Gastrocnemius medialis (tissue), 4 donors: ENCODE measurements at regions not wholly inside any gene's neighbourhood (a gene's known extent, or its start where the extent isn't known, plus 50 kb on each side); places are given as distances from the start of the nearest gene placed in this dataset.

Experiments
- ATAC-seq, 2 donors: fragments of 150-250 bp; one replicate each; pipeline ENCODE4 v1.9.1; 2016
- DNase-seq, 2 donors: peaks; one replicate each; pipeline ENCODE4 v3.0.0-alpha.2; 2019
- H3K27ac ChIP-seq, 4 donors: fragments of 200-600 bp; sonication (generic); 1 replicate in 1 of 4; 2 replicates in 3 of 4; pipeline ENCODE4 v1.5.1; 2016 to 2018; ENCODE audit warnings: mild to moderate bottlenecking in 2 of 4, moderate library complexity in 1 of 4
- H3K27me3 ChIP-seq, 3 donors: fragments of 200-600 bp; sonication (generic) in 2 of 3; 1 replicate in 1 of 3; 2 replicates in 2 of 3; pipeline versions ENCODE4 v1.5.1 to v1.6.0; 2016 to 2019; ENCODE audit warnings: mild to moderate bottlenecking in 1 of 3, moderate library complexity in 1 of 3
- H3K36me3 ChIP-seq, 2 donors: fragments of 200-600 bp; sonication (generic) in 1 of 2; one replicate each; pipeline ENCODE4 v1.5.1; 2017 to 2018
- H3K4me1 ChIP-seq, 2 donors: fragments of 200-600 bp; sonication (generic) in 1 of 2; one replicate each; pipeline ENCODE4 v1.5.1; 2016 to 2017; ENCODE audit warnings: mild to moderate bottlenecking in 2 of 2
- H3K4me3 ChIP-seq, 4 donors: fragments of 200-600 bp; sonication (generic) in 3 of 4; 1 replicate in 1 of 4; 2 replicates in 3 of 4; pipeline ENCODE4 v1.5.1; 2016 to 2019; ENCODE audit warnings: mild to moderate bottlenecking in 2 of 4
- H3K9me3 ChIP-seq, 3 donors: fragments of 200-600 bp; sonication (generic) in 2 of 3; 1 replicate in 1 of 3; 2 replicates in 2 of 3; pipeline ENCODE4 v1.5.1; 2016 to 2019
- CTCF ChIP-seq, 5 experiments: fragments of 450-650 bp in 3 of 5; fragments of 200-600 bp in 2 of 5; sonication (generic) in 2 of 5; IDR thresholded peaks in 4 of 5; conservative IDR thresholded peaks in 1 of 5; 1 replicate in 4 of 5; 2 replicates in 1 of 5; pipeline ENCODE4 v1.5.1; 2016 to 2019; ENCODE audit warnings: antibody characterized with exemption in 5 of 5, mild to moderate bottlenecking in 3 of 5, moderate library complexity in 3 of 5
- POLR2A ChIP-seq, 2 donors: fragments of 450-650 bp; IDR thresholded peaks; one replicate each; pipeline ENCODE4 v1.6.1; 2017; ENCODE audit warnings: antibody characterized with exemption in 2 of 2, mild to moderate bottlenecking in 2 of 2, moderate library complexity in 2 of 2
- in situ Hi-C, 4 donors: fragments of 200-750 bp; cut with MboI; loops; one replicate each; pipeline versions ENCODE4 v1.15.0 to v1.8.0; 2017; ENCODE audit warnings: low sequenced_read_pairs in 4 of 4
- intact Hi-C: fragments of 100-400 bp; cut with DNase I; formaldehyde crosslinking; loops from one replicate; pipeline ENCODE4 v1.15.1; 2023; ENCODE audit warnings: low total_unique reads

DNA sequence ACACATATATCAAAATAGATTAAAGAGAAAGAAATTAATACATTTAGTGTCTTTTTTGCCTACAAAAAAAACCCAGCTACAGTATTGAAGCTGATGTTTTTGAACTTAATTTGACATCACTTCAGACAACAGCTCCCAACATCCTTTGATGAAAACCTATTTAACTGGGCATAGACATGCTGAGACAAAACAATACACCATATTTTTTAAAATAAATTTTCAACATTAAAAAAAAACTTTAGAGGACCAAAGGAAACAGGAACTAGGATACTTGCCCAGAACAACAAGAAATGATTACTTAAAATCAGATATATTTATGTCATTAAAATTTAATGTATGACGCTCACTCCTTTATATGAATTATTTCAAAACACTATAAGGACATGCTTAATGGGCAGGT lies 178.1 kb downstream of the MREG start:
- H3K4me3 ChIP-seq: no peak overlapping the region
- ATAC-seq (no peak), DNase-seq (no peak)
- no peak overlapping the region for H3K27ac ChIP-seq
- in situ Hi-C loops (no loop called here), intact Hi-C loops (no loop called here)
- H3K36me3 ChIP-seq: no peaks in the 10 kb centered on the region
- H3K9me3 ChIP-seq: no peaks in the 10 kb centered on the region
- H3K27me3 ChIP-seq: no peaks in the 10 kb centered on the region
- H3K4me1 ChIP-seq: peaks cover 0 to 42% of the 10 kb centered on the region in 2 donors
- TF ChIP-seq CTCF (IDR thresholded peaks at IDR 0.05 in 4 of 5, conservative IDR thresholded peaks at IDR 0.05 in 1 of 5) (no peak), POLR2A (IDR thresholded peaks at IDR 0.05) (no peak)

DNA sequence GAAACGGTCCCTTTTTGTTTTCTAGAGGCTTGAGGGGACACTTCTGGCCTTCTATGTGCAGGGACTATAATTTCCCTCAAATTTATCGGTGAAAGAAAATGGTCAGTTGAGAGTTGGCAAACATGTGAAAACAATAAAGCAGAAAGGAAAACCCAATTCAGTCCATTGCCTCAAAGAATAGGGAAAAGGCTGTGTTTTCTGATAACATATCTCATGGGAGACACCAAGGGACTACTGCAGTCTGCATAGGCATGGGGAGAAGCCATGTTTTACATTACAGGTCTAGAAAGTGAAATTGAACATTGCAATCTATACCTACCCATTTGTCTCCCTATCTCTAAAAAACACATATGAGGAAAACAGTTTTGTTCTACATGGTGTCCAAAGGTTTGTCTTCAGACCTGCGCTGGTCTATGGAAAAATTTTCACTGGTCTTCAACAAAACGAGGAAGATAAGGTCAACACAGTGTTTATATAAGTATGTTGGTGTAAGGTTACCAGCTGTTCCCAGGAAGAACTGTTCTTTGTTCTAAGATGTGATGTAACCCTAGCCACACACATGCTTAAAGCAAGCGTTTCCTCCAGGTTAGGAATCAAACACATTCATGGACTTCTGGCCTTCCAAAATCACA lies 179.7 kb downstream of the MREG start:
- DNase-seq (no peak), ATAC-seq (peak; percentile 58 to 63)
- no peak for TF ChIP-seq CTCF (IDR thresholded peaks at IDR 0.05 in 4 of 5, conservative IDR thresholded peaks at IDR 0.05 in 1 of 5)
- TF ChIP-seq POLR2A (IDR thresholded peaks at IDR 0.05): no peak
- intact Hi-C loops (no loop called here), in situ Hi-C loops (no loop called here)
- Histone ChIP-seq H3K27me3 (no peaks in the 10 kb centered on the region), H3K27ac (peak overlapping the region in 2 of 4 donors; percentile 15 to 52), H3K9me3 (no peaks in the 10 kb centered on the region), H3K36me3 (no peaks in the 10 kb centered on the region), H3K4me3 (no peak overlapping the region), H3K4me1 (peaks cover 0 to 27% of the 10 kb centered on the region in 2 donors)

DNA sequence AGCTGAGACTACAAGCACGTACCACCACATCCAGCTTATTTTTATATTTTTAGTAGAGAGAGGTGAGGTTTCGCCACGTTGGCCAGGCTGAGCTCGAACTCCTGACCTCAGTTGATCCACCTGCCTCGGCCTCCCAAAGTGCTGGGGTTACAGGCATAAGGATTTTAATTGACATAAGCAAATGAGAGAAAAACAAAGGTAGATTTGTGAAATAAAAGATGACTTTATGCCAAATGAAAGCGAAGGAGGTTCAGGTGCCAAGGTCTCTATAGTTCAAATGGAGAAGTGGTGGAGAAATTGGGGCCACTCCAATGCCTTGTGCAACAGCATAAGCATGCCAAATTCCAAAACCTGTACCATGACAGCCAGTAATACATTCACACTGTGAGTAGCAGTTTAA lies 180.6 kb downstream of the MREG start:
- DNase-seq: peak in 1 of 2 donors; percentile 63
- Histone ChIP-seq H3K4me1 (peaks cover 0 to 27% of the 10 kb centered on the region in 2 donors), H3K36me3 (no peaks in the 10 kb centered on the region), H3K27ac (peak overlapping the region in 1 of 4 donors; percentile 52), H3K27me3 (no peaks in the 10 kb centered on the region), H3K9me3 (no peaks in the 10 kb centered on the region), H3K4me3 (no peak overlapping the region)
- no peak for TF ChIP-seq CTCF (IDR thresholded peaks at IDR 0.05 in 4 of 5, conservative IDR thresholded peaks at IDR 0.05 in 1 of 5)
- TF ChIP-seq POLR2A (IDR thresholded peaks at IDR 0.05): no peak
- intact Hi-C loops (no loop called here), in situ Hi-C loops (no loop called here)
- ATAC-seq: peak; percentile 75 to 80

GRCh38 chr2:215831296-215831913 lies 181.9 kb downstream of the MREG start:
- DNase-seq: no peak
- peak overlapping the region in 2 of 4 donors; percentile 28 to 44 for H3K27ac ChIP-seq
- no peak for ATAC-seq
- no peaks in the 10 kb centered on the region for H3K27me3 ChIP-seq
- in situ Hi-C loops (no loop called here), intact Hi-C loops (no loop called here)
- no peaks in the 10 kb centered on the region for H3K36me3 ChIP-seq
- no peaks in the 10 kb centered on the region for H3K9me3 ChIP-seq
- peaks cover 0 to 27% of the 10 kb centered on the region in 2 donors for H3K4me1 ChIP-seq
- no peak overlapping the region for H3K4me3 ChIP-seq
- TF ChIP-seq POLR2A (IDR thresholded peaks at IDR 0.05) (no peak), CTCF (IDR thresholded peaks at IDR 0.05 in 4 of 5, conservative IDR thresholded peaks at IDR 0.05 in 1 of 5) (no peak)
